BLaER1 treated with 17β-estradiol and CSF1 and Interleukin-3, amounts not matched to agents 10 nM and 100 nM (cell line): ENCODE measurements at regions not wholly inside any gene's neighbourhood (a gene's known extent, or its start where the extent isn't known, plus 50 kb on each side); places are given as distances from the start of the nearest gene placed in this dataset.

Experiments used
- H3K27ac ChIP-seq, 11 experiments: shearing (Covaris generic); formaldehyde crosslinking; 2 replicates each; pipeline ENCODE4 v1.8.1; 2022
- H3K27me3 ChIP-seq, 11 experiments: shearing (Covaris generic); formaldehyde crosslinking; 2 replicates each; pipeline ENCODE4 v1.8.1; 2022
- H3K36me3 ChIP-seq, 11 experiments: shearing (Covaris generic); formaldehyde crosslinking; 2 replicates each; pipeline ENCODE4 v1.8.1; 2022
- H3K4me1 ChIP-seq, 10 experiments: shearing (Covaris generic); formaldehyde crosslinking; 2 replicates each; pipeline ENCODE4 v1.8.1; 2022
- H3K4me2 ChIP-seq, 11 experiments: shearing (Covaris generic); formaldehyde crosslinking; 2 replicates each; pipeline ENCODE4 v1.8.1; 2022
- H3K4me3 ChIP-seq, 10 experiments: shearing (Covaris generic); formaldehyde crosslinking; 2 replicates each; pipeline ENCODE4 v1.8.1; 2022
- H3K9ac ChIP-seq, 11 experiments: shearing (Covaris generic); formaldehyde crosslinking; 2 replicates each; pipeline ENCODE4 v1.8.1; 2022
- H3K9me3 ChIP-seq, 11 experiments: shearing (Covaris generic); formaldehyde crosslinking; replicated peaks in 1 of 11; 2 replicates each; pipeline ENCODE4 v1.8.1; 2022
- H4K20me1 ChIP-seq, 11 experiments: shearing (Covaris generic); formaldehyde crosslinking; 2 replicates each; pipeline ENCODE4 v1.8.1; 2022
- Cebpa-rat ChIP-seq, 11 experiments: shearing (Covaris generic); IDR thresholded peaks; 2 replicates each; pipeline ENCODE4 v1.8.1; 2022

DNA sequence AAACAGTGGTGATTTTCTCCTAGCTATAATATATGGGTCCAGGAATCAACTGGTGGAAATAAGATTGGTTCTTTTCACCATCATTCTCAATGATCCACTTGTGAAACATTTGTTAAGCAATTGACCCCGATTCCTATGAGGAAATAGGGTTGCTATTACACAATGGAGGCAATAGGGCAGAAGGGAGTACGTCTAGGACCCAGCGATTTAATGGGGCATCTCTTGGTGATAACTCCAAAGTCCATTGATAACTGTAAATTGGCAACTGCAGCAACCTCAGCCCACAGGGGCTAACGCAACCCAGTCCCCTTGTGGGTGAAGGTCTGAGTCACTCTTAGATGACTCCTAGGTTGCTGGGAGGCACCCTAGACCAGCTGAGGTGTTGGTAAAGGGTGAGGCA, 62.5 kb upstream of the BARHL2 start:
- no peak overlapping the region for H3K4me3 ChIP-seq
- H3K27ac ChIP-seq: no peak overlapping the region
- no peak for TF ChIP-seq Cebpa-rat (IDR thresholded peaks at IDR 0.05)
- H3K9me3 ChIP-seq: no peaks in the 10 kb centered on the region; a peak in 1 of 22 replicates
- no peak overlapping the region for H3K4me2 ChIP-seq
- no peaks in the 10 kb centered on the region for H4K20me1 ChIP-seq
- no peak overlapping the region for H3K9ac ChIP-seq
- H3K27me3 ChIP-seq: no peaks in the 10 kb centered on the region
- H3K4me1 ChIP-seq: no peaks in the 10 kb centered on the region
- no peaks in the 10 kb centered on the region for H3K36me3 ChIP-seq

DNA sequence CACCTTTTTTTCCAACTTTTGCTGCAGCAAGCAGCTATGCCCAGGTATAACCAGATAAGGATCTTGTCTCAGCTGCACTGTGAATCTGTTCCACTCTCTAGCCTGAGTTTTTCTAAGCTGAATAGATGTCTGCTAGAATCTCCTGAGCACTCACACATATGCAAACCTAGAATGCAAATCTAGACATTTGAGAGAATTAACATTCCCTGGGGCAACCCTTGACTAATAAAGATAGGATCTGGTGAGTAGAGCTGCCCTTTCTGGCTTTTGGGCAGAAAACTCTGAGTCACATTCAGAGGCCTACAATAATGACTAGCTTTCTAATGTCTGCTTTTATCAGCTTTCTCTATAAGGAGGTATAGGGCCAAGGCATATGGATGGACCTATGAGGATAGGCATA, 61.4 kb upstream of the BARHL2 start:
- H3K9ac ChIP-seq: no peak overlapping the region
- no peaks in the 10 kb centered on the region for H3K27me3 ChIP-seq
- H3K27ac ChIP-seq: no peak overlapping the region
- H4K20me1 ChIP-seq: no peaks in the 10 kb centered on the region
- H3K4me2 ChIP-seq: no peak overlapping the region
- H3K9me3 ChIP-seq: no peaks in the 10 kb centered on the region; a peak in 1 of 22 replicates
- no peak overlapping the region for H3K4me3 ChIP-seq
- H3K36me3 ChIP-seq: no peaks in the 10 kb centered on the region
- no peak for TF ChIP-seq Cebpa-rat (IDR thresholded peaks at IDR 0.05)
- no peaks in the 10 kb centered on the region for H3K4me1 ChIP-seq

DNA sequence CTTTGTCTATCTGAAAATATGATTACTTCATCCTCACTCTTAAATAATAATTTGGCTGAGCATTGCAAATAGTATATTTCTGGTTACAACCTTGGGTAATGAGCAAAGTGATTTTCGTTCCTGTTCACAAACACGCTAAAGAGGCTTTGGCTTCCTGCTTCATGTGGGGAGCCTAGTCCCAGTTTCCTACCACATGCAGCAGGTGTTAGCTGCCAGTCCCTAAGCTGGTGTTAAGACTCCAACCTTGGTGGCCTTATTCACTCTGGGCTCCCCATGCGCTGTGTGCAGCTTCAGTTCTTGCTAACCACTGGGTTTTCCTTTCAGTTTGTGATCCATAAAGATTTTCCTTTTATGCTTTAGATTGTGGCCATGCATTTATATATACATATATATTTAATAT, 56.7 kb upstream of the BARHL2 start:
- H3K27ac ChIP-seq: no peak overlapping the region
- H3K4me1 ChIP-seq: no peaks in the 10 kb centered on the region; a peak in 1 of 20 replicates
- H3K27me3 ChIP-seq: no peaks in the 10 kb centered on the region
- no peak for TF ChIP-seq Cebpa-rat (IDR thresholded peaks at IDR 0.05)
- no peak overlapping the region for H3K9ac ChIP-seq
- H3K36me3 ChIP-seq: no peaks in the 10 kb centered on the region
- H3K9me3 ChIP-seq: no peaks in the 10 kb centered on the region; a peak in 1 of 22 replicates
- no peak overlapping the region for H3K4me2 ChIP-seq
- no peak overlapping the region for H3K4me3 ChIP-seq
- H4K20me1 ChIP-seq: no peaks in the 10 kb centered on the region

DNA sequence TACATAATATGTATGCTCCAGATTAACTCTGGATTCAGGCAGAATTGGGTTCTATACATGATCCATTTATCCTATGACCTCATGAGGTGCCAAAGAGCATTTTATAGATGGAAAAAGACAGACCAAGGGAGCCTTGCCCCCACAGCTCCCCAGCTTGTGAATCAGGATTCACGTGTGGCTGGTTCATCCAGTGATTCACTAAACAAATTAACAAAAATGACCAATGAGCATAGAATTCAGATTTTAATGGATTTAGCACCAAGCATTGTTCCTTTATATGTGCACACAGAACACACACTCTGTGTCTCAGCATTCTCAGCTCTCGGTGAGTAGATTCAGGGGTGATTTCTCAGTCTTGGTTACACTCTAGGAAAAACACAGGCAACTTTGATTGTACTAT, 51.7 kb upstream of the BARHL2 start:
- H3K4me3 ChIP-seq: no peak overlapping the region
- TF ChIP-seq Cebpa-rat (IDR thresholded peaks at IDR 0.05): no peak
- H3K4me2 ChIP-seq: no peak overlapping the region
- no peak overlapping the region for H3K9ac ChIP-seq
- H4K20me1 ChIP-seq: no peaks in the 10 kb centered on the region
- H3K27ac ChIP-seq: peak overlapping the region in 1 of 11 experiments; percentile 30; a peak in 1 of 22 replicates
- no peaks in the 10 kb centered on the region for H3K27me3 ChIP-seq
- H3K9me3 ChIP-seq: no peaks in the 10 kb centered on the region
- peaks cover 0 to 16% (median 2%) of the 10 kb centered on the region in 10 experiments; a peak in 9 of 20 replicates for H3K4me1 ChIP-seq
- no peaks in the 10 kb centered on the region for H3K36me3 ChIP-seq

DNA sequence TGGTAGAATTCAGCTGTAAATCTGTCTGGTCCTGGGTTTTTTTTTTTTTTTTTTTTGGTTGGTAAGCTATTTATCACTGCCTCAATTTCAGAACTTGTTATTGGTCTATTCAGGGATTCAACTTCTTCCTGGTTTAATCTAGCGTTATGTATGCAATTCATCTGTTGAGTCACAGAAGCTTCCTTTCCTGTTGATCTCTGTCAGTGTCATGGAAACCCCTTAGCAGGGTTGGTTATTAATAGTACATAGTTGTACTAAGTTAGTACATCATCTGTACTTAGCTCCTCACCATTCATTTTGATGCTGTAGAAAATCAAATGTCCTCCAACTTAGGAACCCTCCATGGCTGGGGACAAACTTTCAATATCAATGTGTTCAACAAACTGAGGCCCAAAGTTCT, 51.0 kb upstream of the BARHL2 start:
- Histone ChIP-seq H4K20me1 (no peaks in the 10 kb centered on the region), H3K36me3 (no peaks in the 10 kb centered on the region), H3K27me3 (no peaks in the 10 kb centered on the region), H3K9me3 (no peaks in the 10 kb centered on the region), H3K4me1 (peaks cover 0 to 24% (median 6%) of the 10 kb centered on the region in 10 experiments; a peak in 10 of 20 replicates), H3K9ac (no peak overlapping the region), H3K27ac (peak overlapping the region in 1 of 11 experiments; percentile 35; a peak in 1 of 22 replicates), H3K4me3 (no peak overlapping the region), H3K4me2 (peak overlapping the region in 5 of 11 experiments; percentile 1 to 42 (median 35); a peak in 7 of 22 replicates)
- TF ChIP-seq Cebpa-rat (IDR thresholded peaks at IDR 0.05): no peak
